ENCODE measurements at regions not wholly inside any gene's neighbourhood (a gene's known extent, or its start where the extent isn't known, plus 50 kb on each side); places are given as distances from the start of the nearest gene placed in this dataset.

- BruUV-seq (replicated peaks), result no TSS peak
- intact Hi-C loops (cut with micrococcal nuclease; ENCODE audit: unreplicated experiment), result no loop called here
- H4K20me1 ChIP-seq (ENCODE audit: insufficient read depth, low read length), result no peaks in the 10 kb centered on the region
- ChIA-PET CTCF (ENCODE audit: unreplicated experiment) (no interaction called here), POLR2A (no interaction called here)
- no peaks in the 10 kb centered on the region for H3K4me1 ChIP-seq (ENCODE audit: insufficient read depth, low read length, poor library complexity, severe bottlenecking)
- H3K9me2 ChIP-seq (ENCODE audit: insufficient read depth, low read length), result no peaks in the 10 kb centered on the region
- 0 out of 2 replicates have a peak, but pooled peaks cover 9% of the 10 kb centered on the region for H3K9me3 ChIP-seq (ENCODE audit: low read length)
- TF ChIP-seq EZH2phosphoT487 (IDR thresholded peaks at IDR 0.05; ENCODE audit: borderline replicate concordance, low read depth, low read length) (no peak), CTCF (conservative IDR thresholded peaks at IDR 0.05; ENCODE audit: low read length) (no peak)
- H3K27ac ChIP-seq (ENCODE audit: low read depth, low read length, poor library complexity, severe bottlenecking), result no peak overlapping the region
- no peak overlapping the region for H3K4me3 ChIP-seq (ENCODE audit: low read depth, low read length, poor library complexity, severe bottlenecking)
- no peak for DNase-seq (ENCODE audit: low spot score)
- no peaks in the 10 kb centered on the region for H3K79me2 ChIP-seq (ENCODE audit: insufficient read depth, low read depth, low read length)
- no peak overlapping the region for H2AFZ ChIP-seq (ENCODE audit: low read length)
- no peak overlapping the region for H3K4me2 ChIP-seq (ENCODE audit: low read length)
- H3K36me3 ChIP-seq (ENCODE audit: insufficient read depth, low read length), result no peaks in the 10 kb centered on the region
Observed at GRCh38 chr4:97300561-97300960, 842.7 kb downstream of the STPG2 start.

GRCh38 chr4:97305351-97305750 lies 837.9 kb downstream of the STPG2 start:
- ChIA-PET POLR2A (interaction anchor here (0.8 kb wide), 1 partner anchor 568 kb away, joined by 3 read pairs; no protein-coding TSS in a partner anchor), CTCF (ENCODE audit: unreplicated experiment) (no interaction called here)
- BruUV-seq (replicated peaks), result no TSS peak
- Histone ChIP-seq H3K9me3 (ENCODE audit: low read length) (0 out of 2 replicates have a peak, but pooled peaks cover 9% of the 10 kb centered on the region), H3K4me1 (ENCODE audit: insufficient read depth, low read length, poor library complexity, severe bottlenecking) (no peaks in the 10 kb centered on the region), H3K36me3 (ENCODE audit: insufficient read depth, low read length) (no peaks in the 10 kb centered on the region), H3K4me3 (ENCODE audit: low read depth, low read length, poor library complexity, severe bottlenecking) (no peak overlapping the region), H3K79me2 (ENCODE audit: insufficient read depth, low read depth, low read length) (no peaks in the 10 kb centered on the region), H4K20me1 (ENCODE audit: insufficient read depth, low read length) (no peaks in the 10 kb centered on the region), H2AFZ (ENCODE audit: low read length) (no peak overlapping the region), H3K9me2 (ENCODE audit: insufficient read depth, low read length) (no peaks in the 10 kb centered on the region), H3K27ac (ENCODE audit: low read depth, low read length, poor library complexity, severe bottlenecking) (no peak overlapping the region), H3K4me2 (ENCODE audit: low read length) (no peak overlapping the region)
- intact Hi-C loops (cut with micrococcal nuclease; ENCODE audit: unreplicated experiment), result no loop called here
- no peak for TF ChIP-seq EZH2phosphoT487 (IDR thresholded peaks at IDR 0.05; ENCODE audit: borderline replicate concordance, low read depth, low read length)
- no peak for TF ChIP-seq CTCF (conservative IDR thresholded peaks at IDR 0.05; ENCODE audit: low read length)
- no peak for DNase-seq (ENCODE audit: low spot score)

GRCh38 chr4:97309121-97309520 lies 834.2 kb downstream of the STPG2 start:
- Histone ChIP-seq H4K20me1 (ENCODE audit: insufficient read depth, low read length) (no peaks in the 10 kb centered on the region), H3K9me2 (ENCODE audit: insufficient read depth, low read length) (no peaks in the 10 kb centered on the region), H3K79me2 (ENCODE audit: insufficient read depth, low read depth, low read length) (no peaks in the 10 kb centered on the region), H3K27ac (ENCODE audit: low read depth, low read length, poor library complexity, severe bottlenecking) (no peak overlapping the region), H3K4me1 (ENCODE audit: insufficient read depth, low read length, poor library complexity, severe bottlenecking) (no peaks in the 10 kb centered on the region), H3K36me3 (ENCODE audit: insufficient read depth, low read length) (no peaks in the 10 kb centered on the region), H3K4me2 (ENCODE audit: low read length) (no peak overlapping the region), H3K4me3 (ENCODE audit: low read depth, low read length, poor library complexity, severe bottlenecking) (no peak overlapping the region), H3K9me3 (ENCODE audit: low read length) (no peaks in the 10 kb centered on the region), H2AFZ (ENCODE audit: low read length) (no peak overlapping the region)
- intact Hi-C loops (cut with micrococcal nuclease; ENCODE audit: unreplicated experiment), result no loop called here
- no peak for DNase-seq (ENCODE audit: low spot score)
- BruUV-seq (replicated peaks), result no TSS peak
- CTCF ChIA-PET (ENCODE audit: unreplicated experiment), result no interaction called here
- TF ChIP-seq CTCF (conservative IDR thresholded peaks at IDR 0.05; ENCODE audit: low read length) (no peak), EZH2phosphoT487 (IDR thresholded peaks at IDR 0.05; ENCODE audit: borderline replicate concordance, low read depth, low read length) (no peak)
- POLR2A ChIA-PET, result no interaction called here

Measured in OCI-LY7 (cell line).